H9 (cell line): ENCODE measurements at regions not wholly inside any gene's neighbourhood (a gene's known extent, or its start where the extent isn't known, plus 50 kb on each side); places are given as distances from the start of the nearest gene placed in this dataset.

Experiments used
- DNase-seq: peaks from one replicate; pipeline ENCODE4 v3.0.0-alpha.2; 2017
- H2AFZ ChIP-seq: one replicate; pipeline ENCODE4 v1.6.1; 2013; ENCODE audit warnings: mild to moderate bottlenecking, low read length, control low read depth, moderate library complexity
- H2AK5ac ChIP-seq: 2 replicates; pipeline ENCODE4 v1.6.1; 2013; ENCODE audit warnings: low read length, control low read depth, mixed read lengths; ENCODE audit not compliant: insufficient read length
- H2BK120ac ChIP-seq: one replicate; pipeline ENCODE4 v1.6.1; 2013; ENCODE audit warnings: low read depth, mild to moderate bottlenecking, low read length, control low read depth, inconsistent platforms; ENCODE audit not compliant: poor library complexity, severe bottlenecking
- H2BK12ac ChIP-seq: 2 replicates; pipeline ENCODE4 v1.6.1; 2013; ENCODE audit warnings: low read length, control low read depth, mixed read lengths, low read depth; ENCODE audit not compliant: insufficient read length
- H2BK15ac ChIP-seq: 2 replicates; pipeline ENCODE4 v1.6.1; 2013; ENCODE audit warnings: low read depth, low read length, control low read depth
- H2BK20ac ChIP-seq: one replicate; pipeline ENCODE4 v1.6.1; 2013; ENCODE audit warnings: low read depth, mild to moderate bottlenecking, low read length, control low read depth, inconsistent platforms; ENCODE audit not compliant: poor library complexity, severe bottlenecking
- H2BK5ac ChIP-seq: 2 replicates; pipeline ENCODE4 v1.6.1; 2013; ENCODE audit warnings: low read length, control low read depth, mixed read lengths; ENCODE audit not compliant: insufficient read length
- H3K14ac ChIP-seq: 2 replicates; pipeline ENCODE4 v1.6.1; 2013; ENCODE audit warnings: low read length, control low read depth; ENCODE audit not compliant: insufficient read depth
- H3K18ac ChIP-seq: 2 replicates; pipeline ENCODE4 v1.6.1; 2013; ENCODE audit warnings: low read depth, mild to moderate bottlenecking, mixed read lengths, low read length, control low read depth; ENCODE audit not compliant: insufficient read length
- H3K23ac ChIP-seq: 2 replicates; pipeline ENCODE4 v1.6.1; 2013; ENCODE audit warnings: low read length, control low read depth, mixed read lengths, low read depth; ENCODE audit not compliant: insufficient read length
- H3K23me2 ChIP-seq: 2 replicates; pipeline ENCODE4 v1.6.1; 2013; ENCODE audit warnings: low read depth, mild to moderate bottlenecking, mixed read lengths, low read length, control low read depth; ENCODE audit not compliant: insufficient read length, poor library complexity, severe bottlenecking
- H3K27ac ChIP-seq: 2 replicates; pipeline ENCODE4 v1.5.1; 2013; ENCODE audit warnings: low read length, control low read depth, mixed read lengths, low read depth; ENCODE audit not compliant: insufficient read length
- H3K27me3 ChIP-seq: 2 replicates; pipeline ENCODE4 v1.6.1; 2013; ENCODE audit warnings: low read length, control low read depth, inconsistent platforms; ENCODE audit not compliant: insufficient read depth
- H3K4ac ChIP-seq: 2 replicates; pipeline ENCODE4 v1.6.1; 2013; ENCODE audit warnings: low read depth, mild to moderate bottlenecking, control low read depth, inconsistent platforms, low read length, moderate library complexity
- H3K4me1 ChIP-seq: 2 replicates; pipeline ENCODE4 v1.6.1; 2013; ENCODE audit warnings: low read length, control low read depth, inconsistent platforms; ENCODE audit not compliant: insufficient read depth
- H3K4me2 ChIP-seq: 2 replicates; pipeline ENCODE4 v1.6.1; 2013; ENCODE audit warnings: low read length, control low read depth, mixed read lengths; ENCODE audit not compliant: insufficient read length, insufficient read depth
- H3K56ac ChIP-seq: 2 replicates; pipeline ENCODE4 v1.6.1; 2013; ENCODE audit warnings: low read depth, mild to moderate bottlenecking, mixed read lengths, low read length, control low read depth; ENCODE audit not compliant: insufficient read length
- H3K79me1 ChIP-seq: 2 replicates; pipeline ENCODE4 v1.6.1; 2013; ENCODE audit warnings: low read depth, mild to moderate bottlenecking, moderate library complexity, low read length, control low read depth, inconsistent platforms; ENCODE audit not compliant: insufficient read depth, poor library complexity, severe bottlenecking
- H3K79me2 ChIP-seq: 2 replicates; pipeline ENCODE4 v1.6.1; 2013; ENCODE audit warnings: low read length, control low read depth, inconsistent platforms; ENCODE audit not compliant: insufficient read depth
- H3K9ac ChIP-seq: 2 replicates; pipeline ENCODE4 v1.6.1; 2013; ENCODE audit warnings: low read length, control low read depth, mixed read lengths; ENCODE audit not compliant: insufficient read length; ENCODE audit errors: extremely low read depth
- H3K9me3 ChIP-seq: one replicate; pipeline ENCODE4 v1.6.1; 2013; ENCODE audit warnings: low read depth, low read length, inconsistent platforms; ENCODE audit not compliant: control insufficient read depth
- H3T11ph ChIP-seq: one replicate; pipeline ENCODE4 v1.6.1; 2013; ENCODE audit warnings: mild to moderate bottlenecking, low read length, control low read depth, inconsistent platforms
- H4K20me1 ChIP-seq: one replicate; pipeline ENCODE4 v1.6.1; 2013; ENCODE audit not compliant: control insufficient read depth, insufficient read length, insufficient read depth
- H4K5ac ChIP-seq: 2 replicates; pipeline ENCODE4 v1.6.1; 2013; ENCODE audit warnings: low read depth, mild to moderate bottlenecking, mixed read lengths, low read length, control low read depth; ENCODE audit not compliant: insufficient read length
- H4K8ac ChIP-seq: replicated peaks from 2 replicates; pipeline ENCODE4 v1.6.1; 2013; ENCODE audit warnings: low read length, control low read depth, mixed read lengths, low read depth; ENCODE audit not compliant: insufficient read length
- H4K91ac ChIP-seq: 2 replicates; pipeline ENCODE4 v1.6.1; 2013; ENCODE audit warnings: low read depth, mild to moderate bottlenecking, moderate library complexity, mixed read lengths, low read length, control low read depth; ENCODE audit not compliant: insufficient read length
- H3K27ac Mint-ChIP-seq, 3 experiments: 2 replicates in 2 of 3; 3 replicates in 1 of 3; pipeline ENCODE4 v1.8.0; 2020 to 2021; ENCODE audit warnings: mixed read lengths in 3 of 3, mild to moderate bottlenecking in 1 of 3, moderate library complexity in 1 of 3
- H3K27me3 Mint-ChIP-seq: 2 replicates; pipeline ENCODE4 v1.8.0; 2021; ENCODE audit warnings: low read depth, mild to moderate bottlenecking, moderate library complexity, mixed read lengths
- H3K36me3 Mint-ChIP-seq, 3 experiments: 2 replicates in 2 of 3; 3 replicates in 1 of 3; pipeline ENCODE4 v1.8.0; 2020 to 2021; ENCODE audit warnings: low read depth in 3 of 3, mixed read lengths in 3 of 3; ENCODE audit not compliant: insufficient read depth in 1 of 3
- H3K4me1 Mint-ChIP-seq, 2 experiments: 2 replicates each; pipeline ENCODE4 v1.8.0; 2020; ENCODE audit warnings: mixed read lengths in 2 of 2
- H3K4me3 Mint-ChIP-seq, 2 experiments: 2 replicates in 1 of 2; 3 replicates in 1 of 2; pipeline ENCODE4 v1.8.0; 2020 to 2021; ENCODE audit warnings: mild to moderate bottlenecking in 2 of 2, mixed read lengths in 2 of 2, moderate library complexity in 1 of 2
- H3K9me3 Mint-ChIP-seq, 2 experiments: 2 replicates in 1 of 2; 3 replicates in 1 of 2; pipeline ENCODE4 v1.8.0; 2020; ENCODE audit warnings: mild to moderate bottlenecking in 2 of 2, mixed read lengths in 2 of 2, moderate library complexity in 1 of 2
- CTCF ChIP-seq: fragments of 200-600 bp; sonication (generic); conservative IDR thresholded peaks from 3 replicates; pipeline ENCODE4 v1.8.0; 2021; ENCODE audit warnings: antibody characterized with exemption, mild to moderate bottlenecking
- WGBS: extraction: QIAGEN DNeasy Blood & Tissue Kit; methylation state at CpG from one replicate; pipeline ENCODE4 v1.1.7; 2013; ENCODE audit warnings: missing lambda C conversion rate, low lambda C conversion rate, mixed read lengths; ENCODE audit not compliant: insufficient read length; ENCODE audit errors: extremely low coverage; 5-methylcytosine and 5-hydroxymethylcytosine counted together

GRCh38 chr12:19833775-19834501 is 394.6 kb downstream of the AEBP2 start:
- Histone ChIP-seq H2BK5ac (no peak overlapping the region), H3K23ac (no peak overlapping the region), H2AFZ (no peak overlapping the region), H3K4me2 (no peak overlapping the region), H3K56ac (no peak overlapping the region), H3K79me1 (no peaks in the 10 kb centered on the region), H2BK15ac (no peak overlapping the region), H3K27me3 (no peaks in the 10 kb centered on the region), H2BK12ac (no peak overlapping the region), H3K14ac (no peak overlapping the region), H3K9ac (no peak overlapping the region), H3K79me2 (no peaks in the 10 kb centered on the region), H2BK20ac (no peak overlapping the region), H3K4ac (no peak overlapping the region), H3K4me1 (no peaks in the 10 kb centered on the region; the same call in 1 of the 2 replicates), H3K9me3 (no peaks in the 10 kb centered on the region), H4K20me1 (no peaks in the 10 kb centered on the region), H4K8ac (no peak overlapping the region), H2BK120ac (no peak overlapping the region), H3K23me2 (no peaks in the 10 kb centered on the region), H3T11ph (no peak overlapping the region), H4K91ac (no peak overlapping the region), H3K27ac (no peak overlapping the region), H2AK5ac (no peak overlapping the region), H3K18ac (no peak overlapping the region), H4K5ac (no peak overlapping the region)
- Mint-ChIP-seq H3K9me3 (no peaks in the 10 kb centered on the region), H3K4me3 (no peak overlapping the region), H3K4me1 (peaks cover 2 to 5% of the 10 kb centered on the region in 2 experiments; a peak in 2 of 4 replicates), H3K27me3 (no peaks in the 10 kb centered on the region), H3K27ac (no peak overlapping the region; a peak in 1 of 7 replicates), H3K36me3 (no peaks in the 10 kb centered on the region)
- no CpG with 5 or more reads among the region's 2 CpGs for WGBS
- DNase-seq = no peak
- TF ChIP-seq CTCF = no peak
